ENCODE measurements at regions not wholly inside any gene's neighbourhood (a gene's known extent, or its start where the extent isn't known, plus 50 kb on each side); places are given as distances from the start of the nearest gene placed in this dataset.

- no peak for TF ChIP-seq CTCF (conservative IDR thresholded peaks at IDR 0.05)
- Mint-ChIP-seq H3K9me3 (no peaks in the 10 kb centered on the region), H3K27me3 (ENCODE audit: insufficient read depth) (peaks cover 7% of the 10 kb centered on the region), H3K4me3 (no peak overlapping the region), H3K4me1 (no peaks in the 10 kb centered on the region), H3K27ac (no peak overlapping the region), H3K36me3 (ENCODE audit: low read depth) (no peaks in the 10 kb centered on the region)
- H3K4me1 ChIP-seq (ENCODE audit: control insufficient read depth, insufficient read depth, low read length) = no peaks in the 10 kb centered on the region
- no peak overlapping the region for H3K27ac ChIP-seq (ENCODE audit: low read depth, low read length)
- no peaks in the 10 kb centered on the region for H3K36me3 ChIP-seq (ENCODE audit: control insufficient read depth, insufficient read depth, low read length)
- DNase-seq = no peak
- no peak overlapping the region for H3K4me3 ChIP-seq (ENCODE audit: low read length)
- no peaks in the 10 kb centered on the region for H3K27me3 ChIP-seq (ENCODE audit: control insufficient read depth, insufficient read depth, low read length, poor library complexity, severe bottlenecking)
- H3K9me3 ChIP-seq (ENCODE audit: control insufficient read depth, low read length) = no peaks in the 10 kb centered on the region
- H3K9ac ChIP-seq (ENCODE audit: extremely low read depth, low read length, poor library complexity, severe bottlenecking) = no peak overlapping the region
These were observed 317.8 kb downstream of the SHQ1 start for GRCh38 chr3:72530426-72530825.

GRCh38 chr3:72529081-72529480 lies 319.2 kb downstream of the SHQ1 start:
- Mint-ChIP-seq H3K27ac (no peak overlapping the region), H3K36me3 (ENCODE audit: low read depth) (no peaks in the 10 kb centered on the region), H3K27me3 (ENCODE audit: insufficient read depth) (peaks cover 4% of the 10 kb centered on the region), H3K9me3 (no peaks in the 10 kb centered on the region), H3K4me1 (no peaks in the 10 kb centered on the region), H3K4me3 (no peak overlapping the region)
- Histone ChIP-seq H3K9ac (ENCODE audit: extremely low read depth, low read length, poor library complexity, severe bottlenecking) (no peak overlapping the region), H3K4me1 (ENCODE audit: control insufficient read depth, insufficient read depth, low read length) (no peaks in the 10 kb centered on the region), H3K27me3 (ENCODE audit: control insufficient read depth, insufficient read depth, low read length, poor library complexity, severe bottlenecking) (no peaks in the 10 kb centered on the region), H3K36me3 (ENCODE audit: control insufficient read depth, insufficient read depth, low read length) (no peaks in the 10 kb centered on the region), H3K27ac (ENCODE audit: low read depth, low read length) (no peak overlapping the region), H3K9me3 (ENCODE audit: control insufficient read depth, low read length) (no peaks in the 10 kb centered on the region), H3K4me3 (ENCODE audit: low read length) (no peak overlapping the region)
- no peak for DNase-seq
- 78 to 80% methylated on average over 1 to 4 of the region's 4 CpGs for WGBS, 2 experiments (ENCODE audit: insufficient coverage in 1 of 2, insufficient read length in 1 of 2)
- TF ChIP-seq CTCF (conservative IDR thresholded peaks at IDR 0.05) = no peak

- H3K27ac ChIP-seq (ENCODE audit: low read depth, low read length) = no peak overlapping the region
- TF ChIP-seq CTCF (conservative IDR thresholded peaks at IDR 0.05) = no peak
- Mint-ChIP-seq H3K9me3 (no peaks in the 10 kb centered on the region), H3K4me1 (no peaks in the 10 kb centered on the region), H3K27me3 (ENCODE audit: insufficient read depth) (peaks cover 5% of the 10 kb centered on the region), H3K27ac (no peak overlapping the region), H3K4me3 (no peak overlapping the region), H3K36me3 (ENCODE audit: low read depth) (no peaks in the 10 kb centered on the region)
- no peaks in the 10 kb centered on the region for H3K27me3 ChIP-seq (ENCODE audit: control insufficient read depth, insufficient read depth, low read length, poor library complexity, severe bottlenecking)
- H3K4me3 ChIP-seq (ENCODE audit: low read length) = no peak overlapping the region
- no peak for DNase-seq
- H3K36me3 ChIP-seq (ENCODE audit: control insufficient read depth, insufficient read depth, low read length) = no peaks in the 10 kb centered on the region
- no peak overlapping the region for H3K9ac ChIP-seq (ENCODE audit: extremely low read depth, low read length, poor library complexity, severe bottlenecking)
- H3K9me3 ChIP-seq (ENCODE audit: control insufficient read depth, low read length) = no peaks in the 10 kb centered on the region
- no peaks in the 10 kb centered on the region for H3K4me1 ChIP-seq (ENCODE audit: control insufficient read depth, insufficient read depth, low read length)
- WGBS, 2 experiments (ENCODE audit: insufficient coverage in 1 of 2, insufficient read length in 1 of 2) = 83 to 86% methylated on average over 6 to 8 of the region's 9 CpGs
These were observed 324.7 kb downstream of the SHQ1 start for GRCh38 chr3:72523429-72524151.
